Adipocyte (in vitro differentiated cells): ENCODE measurements at regions not wholly inside any gene's neighbourhood (a gene's known extent, or its start where the extent isn't known, plus 50 kb on each side); places are given as distances from the start of the nearest gene placed in this dataset.

Experiments
- DNase-seq: peaks from one replicate; pipeline ENCODE4 v3.0.0-alpha.2; 2015; ENCODE audit warnings: low read depth
- H3K27me3 ChIP-seq: replicated peaks from 2 replicates; pipeline ENCODE4 v1.7.0; 2013; ENCODE audit warnings: mild to moderate bottlenecking, low read length, moderate library complexity; ENCODE audit not compliant: control insufficient read depth, insufficient read depth
- H3K36me3 ChIP-seq: 2 replicates; pipeline ENCODE4 v1.7.0; 2013; ENCODE audit warnings: low read length, mild to moderate bottlenecking, moderate library complexity; ENCODE audit not compliant: control insufficient read depth, insufficient read depth, severe bottlenecking
- H3K4me1 ChIP-seq: 2 replicates; pipeline ENCODE4 v1.7.0; 2013; ENCODE audit warnings: mild to moderate bottlenecking, low read length, moderate library complexity; ENCODE audit not compliant: control insufficient read depth, insufficient read depth
- H3K4me3 ChIP-seq: 2 replicates; pipeline ENCODE4 v1.7.0; 2013; ENCODE audit warnings: mild to moderate bottlenecking, low read length, moderate library complexity
- H3K9ac ChIP-seq: 2 replicates; pipeline ENCODE4 v1.7.0; 2013; ENCODE audit warnings: mild to moderate bottlenecking, low read length, moderate library complexity
- H3K9me3 ChIP-seq: 2 replicates; pipeline ENCODE4 v1.7.0; 2013; ENCODE audit warnings: mild to moderate bottlenecking, low read length, moderate library complexity; ENCODE audit not compliant: control insufficient read depth

GRCh38 chr7:130986261-130986690, 252.3 kb upstream of the KLF14 start:
- H3K9ac ChIP-seq = no peak overlapping the region
- H3K4me1 ChIP-seq = peaks cover 38% of the 10 kb centered on the region
- peak overlapping the region; percentile 19 for H3K4me3 ChIP-seq
- peaks cover 55% of the 10 kb centered on the region for H3K36me3 ChIP-seq
- no peaks in the 10 kb centered on the region for H3K9me3 ChIP-seq
- H3K27me3 ChIP-seq = no peaks in the 10 kb centered on the region
- DNase-seq = no peak

GRCh38 chr7:130987092-130987491, 253.1 kb upstream of the KLF14 start:
- Histone ChIP-seq H3K9ac (no peak overlapping the region), H3K4me1 (peaks cover 41% of the 10 kb centered on the region), H3K9me3 (no peaks in the 10 kb centered on the region), H3K4me3 (no peak overlapping the region), H3K36me3 (peaks cover 54% of the 10 kb centered on the region), H3K27me3 (no peaks in the 10 kb centered on the region)
- DNase-seq = no peak

GRCh38 chr7:130988443-130988842, 254.4 kb upstream of the KLF14 start:
- no peak overlapping the region for H3K4me3 ChIP-seq
- H3K9ac ChIP-seq = no peak overlapping the region
- H3K4me1 ChIP-seq = peaks cover 46% of the 10 kb centered on the region
- no peaks in the 10 kb centered on the region for H3K27me3 ChIP-seq
- peaks cover 42% of the 10 kb centered on the region for H3K36me3 ChIP-seq
- H3K9me3 ChIP-seq = no peaks in the 10 kb centered on the region
- DNase-seq = no peak

GRCh38 chr7:130989101-130989795, 255.2 kb upstream of the KLF14 start:
- H3K36me3 ChIP-seq = peaks cover 34% of the 10 kb centered on the region
- no peak overlapping the region for H3K9ac ChIP-seq
- DNase-seq = no peak
- no peak overlapping the region for H3K4me3 ChIP-seq
- H3K4me1 ChIP-seq = peaks cover 54% of the 10 kb centered on the region
- no peaks in the 10 kb centered on the region for H3K27me3 ChIP-seq
- no peaks in the 10 kb centered on the region for H3K9me3 ChIP-seq

- no peak for DNase-seq
- Histone ChIP-seq H3K4me3 (no peak overlapping the region), H3K4me1 (peaks cover 56% of the 10 kb centered on the region), H3K9me3 (no peaks in the 10 kb centered on the region), H3K36me3 (peaks cover 33% of the 10 kb centered on the region), H3K27me3 (no peaks in the 10 kb centered on the region), H3K9ac (no peak overlapping the region)
Measured at GRCh38 chr7:130990178-130990832, 256.3 kb upstream of the KLF14 start.

- no peaks in the 10 kb centered on the region for H3K27me3 ChIP-seq
- peak overlapping the region; percentile 80 for H3K9ac ChIP-seq
- H3K4me1 ChIP-seq = peaks cover 59% of the 10 kb centered on the region
- no peak for DNase-seq
- H3K4me3 ChIP-seq = peak overlapping the region; percentile 65
- peaks cover 21% of the 10 kb centered on the region for H3K36me3 ChIP-seq
- H3K9me3 ChIP-seq = no peaks in the 10 kb centered on the region
Measured at GRCh38 chr7:130993671-130994365, 259.8 kb upstream of the KLF14 start.

- DNase-seq = no peak
- peak overlapping the region; percentile 65 for H3K4me3 ChIP-seq
- H3K9ac ChIP-seq = peak overlapping the region; percentile 80
- no peaks in the 10 kb centered on the region for H3K9me3 ChIP-seq
- H3K36me3 ChIP-seq = peaks cover 25% of the 10 kb centered on the region
- H3K27me3 ChIP-seq = no peaks in the 10 kb centered on the region
- H3K4me1 ChIP-seq = peaks cover 65% of the 10 kb centered on the region
Measured at GRCh38 chr7:130994378-130995115, 260.5 kb upstream of the KLF14 start.

GRCh38 chr7:130995252-130996081, 261.5 kb upstream of the KLF14 start:
- DNase-seq = no peak
- Histone ChIP-seq H3K27me3 (no peaks in the 10 kb centered on the region), H3K36me3 (peaks cover 28% of the 10 kb centered on the region), H3K4me3 (peak overlapping the region; percentile 65), H3K4me1 (peaks cover 71% of the 10 kb centered on the region), H3K9me3 (no peaks in the 10 kb centered on the region), H3K9ac (peak overlapping the region; percentile 80)

- Histone ChIP-seq H3K4me3 (peak overlapping the region; percentile 7), H3K9ac (peak overlapping the region; percentile 80), H3K27me3 (no peaks in the 10 kb centered on the region), H3K4me1 (peaks cover 71% of the 10 kb centered on the region), H3K9me3 (no peaks in the 10 kb centered on the region), H3K36me3 (peaks cover 30% of the 10 kb centered on the region)
- DNase-seq = no peak
Measured at GRCh38 chr7:130996205-130996832, 262.3 kb upstream of the KLF14 start.

GRCh38 chr7:130996833-130997231, 262.8 kb upstream of the KLF14 start:
- DNase-seq = peak; percentile 65
- peaks cover 30% of the 10 kb centered on the region for H3K36me3 ChIP-seq
- H3K4me3 ChIP-seq = peak overlapping the region; percentile 7
- peaks cover 70% of the 10 kb centered on the region for H3K4me1 ChIP-seq
- H3K27me3 ChIP-seq = no peaks in the 10 kb centered on the region
- peak overlapping the region; percentile 80 for H3K9ac ChIP-seq
- no peaks in the 10 kb centered on the region for H3K9me3 ChIP-seq
